ENCODE measurements at regions not wholly inside any gene's neighbourhood (a gene's known extent, or its start where the extent isn't known, plus 50 kb on each side); places are given as distances from the start of the nearest gene placed in this dataset.
"Not testable (repeated sequence)": the region's sequence is repeated elsewhere in the genome, so short reads cannot be mapped to it uniquely, and the experiment has no call there.

DNA sequence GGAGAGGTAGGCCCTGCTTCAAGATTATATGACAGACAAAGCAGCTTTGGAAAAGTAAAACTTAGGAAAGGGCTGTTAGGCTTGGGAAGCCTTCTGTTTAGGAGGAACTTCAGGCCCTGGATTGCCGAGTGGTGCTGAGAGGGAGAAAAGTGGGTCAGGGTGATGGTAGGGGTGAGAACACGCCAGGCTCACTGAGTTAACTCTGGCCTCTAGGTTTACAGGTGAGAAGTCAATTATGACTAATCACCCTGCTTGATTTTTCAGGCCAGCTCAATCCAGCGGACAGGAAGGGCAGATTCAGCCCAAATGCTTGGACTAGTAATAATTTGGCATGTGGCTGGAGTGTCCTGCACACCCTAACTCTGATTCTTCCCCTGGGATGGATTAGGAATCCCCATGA is 365.1 kb upstream of the LMCD1 start:
- H3K36me3 Mint-ChIP-seq = no peaks in the 10 kb centered on the region
- ATAC-seq (peak in 1 of 2 donors; percentile 38), DNase-seq (ENCODE audit: low spot score in 2 of 2) (no peak)
- no peak overlapping the region for H3K27ac Mint-ChIP-seq
- H3K9me3 Mint-ChIP-seq = peaks cover 0 to 5% of the 10 kb centered on the region in 2 donors

DNA sequence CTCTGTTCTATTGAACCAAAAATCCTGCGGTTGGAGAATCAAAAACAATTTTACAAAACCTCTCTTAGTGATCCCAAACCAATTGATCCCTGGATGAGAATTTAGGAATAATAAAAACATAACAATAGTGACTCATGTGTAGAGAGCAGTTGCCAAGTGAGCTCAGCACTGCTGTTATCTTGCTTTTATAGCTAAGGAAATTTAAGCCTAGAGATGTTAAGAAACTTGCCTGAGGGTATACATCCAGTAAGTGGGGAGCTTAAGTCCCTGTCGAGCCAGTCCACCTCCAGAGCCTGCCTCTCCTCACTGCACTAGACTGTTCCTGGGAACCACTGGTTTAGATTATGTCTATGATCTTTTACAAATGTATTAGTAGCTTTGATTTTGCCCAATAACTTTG is 358.4 kb upstream of the LMCD1 start:
- H3K36me3 Mint-ChIP-seq = no peaks in the 10 kb centered on the region

DNA sequence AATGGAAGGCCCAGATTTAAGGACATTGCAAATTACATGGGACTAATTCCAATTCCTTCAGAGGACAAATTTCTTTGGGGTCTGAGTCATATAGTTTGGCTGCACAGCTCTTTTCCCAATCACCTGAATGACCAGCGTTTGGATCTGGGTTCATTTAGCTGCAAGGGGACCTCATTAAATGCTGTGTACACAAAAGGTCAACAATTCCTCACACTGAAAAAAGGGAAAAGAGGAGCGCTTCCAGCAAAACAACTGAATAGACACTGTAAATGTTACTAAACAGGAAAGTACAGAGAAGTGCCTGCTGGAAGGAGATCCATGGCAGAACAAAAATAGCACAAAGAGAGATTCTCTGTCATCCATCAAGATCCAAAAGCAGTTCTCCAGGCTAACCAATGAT is 356.0 kb upstream of the LMCD1 start:
- Mint-ChIP-seq H3K36me3 (no peaks in the 10 kb centered on the region), H3K27ac (no peak overlapping the region), H3K9me3 (peaks cover 0 to 3% of the 10 kb centered on the region in 2 donors)
- DNase-seq (ENCODE audit: low spot score in 2 of 2) = no peak
- no peak for ATAC-seq

More for the DNA sequence above, 358.4 kb upstream of the LMCD1 start:
- Mint-ChIP-seq H3K27ac (no peak overlapping the region), H3K9me3 (peaks cover 0 to 3% of the 10 kb centered on the region in 2 donors)
- no peak for ATAC-seq
- no peak for DNase-seq (ENCODE audit: low spot score in 2 of 2)

DNA sequence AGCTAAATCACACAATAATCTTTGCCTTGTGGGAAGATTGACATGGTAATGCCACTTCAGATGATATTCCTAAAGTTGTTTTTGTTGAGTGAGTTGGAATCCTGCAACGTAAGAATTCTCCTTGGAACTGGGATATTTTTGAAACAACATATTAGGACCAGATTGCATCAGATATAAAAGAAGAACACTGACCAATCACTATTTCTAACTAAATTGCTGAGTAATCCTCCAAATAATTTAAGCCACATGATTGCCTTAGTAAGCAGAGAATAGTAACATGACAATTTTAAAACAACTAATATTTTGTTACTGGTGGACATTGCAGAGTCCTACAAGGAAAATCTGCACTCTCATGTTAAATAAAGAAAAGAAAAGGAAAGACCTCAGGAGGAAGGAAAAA is 353.9 kb upstream of the LMCD1 start:
- DNase-seq (ENCODE audit: low spot score in 2 of 2) (no peak), ATAC-seq (no peak)
- Mint-ChIP-seq H3K27ac (no peak overlapping the region), H3K9me3 (no peaks in the 10 kb centered on the region), H3K36me3 (no peaks in the 10 kb centered on the region)

DNA sequence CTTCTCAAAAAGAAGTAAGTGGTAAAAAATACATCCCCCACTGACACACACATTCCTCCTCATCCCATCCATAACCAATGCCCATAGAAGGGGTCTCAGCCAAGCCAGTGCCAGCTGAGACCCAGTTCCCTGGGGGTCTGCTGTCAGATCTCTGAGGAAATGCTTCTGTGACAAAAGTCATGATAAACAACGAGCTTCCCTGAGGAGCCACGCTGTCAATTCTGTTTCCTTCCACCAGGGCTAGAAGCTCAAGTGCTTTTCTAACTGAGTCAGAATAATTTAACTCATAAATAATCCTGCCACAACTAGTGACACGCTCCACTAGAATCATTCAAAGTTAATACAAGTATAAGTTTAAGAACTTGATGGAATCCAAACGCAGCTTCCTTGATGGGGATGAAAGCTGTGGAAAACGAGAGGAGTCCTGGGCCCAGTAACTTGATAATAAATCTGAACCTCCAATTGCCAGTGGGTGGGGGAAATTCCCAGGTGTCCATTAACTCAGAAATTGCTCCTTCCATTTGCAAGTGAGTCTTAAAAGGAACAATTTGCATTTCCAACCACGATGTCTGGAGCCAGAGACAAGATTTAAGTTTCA is 348.7 kb upstream of the LMCD1 start:
- Mint-ChIP-seq H3K36me3 (no peaks in the 10 kb centered on the region), H3K27ac (no peak overlapping the region), H3K9me3 (no peaks in the 10 kb centered on the region)
- DNase-seq (ENCODE audit: low spot score in 2 of 2) (no peak), ATAC-seq (no peak)

DNA sequence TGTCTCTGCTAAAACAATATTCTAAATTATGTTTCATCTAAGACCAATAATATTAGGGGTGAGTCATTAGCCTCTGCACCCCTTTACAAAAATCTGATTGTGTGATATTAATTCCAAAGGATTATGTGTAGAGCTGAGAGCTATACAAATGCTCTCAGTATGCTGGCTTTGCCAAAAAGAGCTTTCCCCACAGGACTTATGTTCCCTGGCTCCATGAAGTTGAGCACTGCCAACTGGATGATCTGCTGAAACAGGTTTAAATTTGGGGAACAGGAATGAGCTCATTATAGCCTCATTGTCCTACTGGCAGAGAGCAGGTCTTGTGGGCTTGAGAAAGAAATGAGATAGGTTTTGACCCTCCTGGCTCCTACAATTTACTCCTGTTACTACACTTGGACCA is 347.8 kb upstream of the LMCD1 start:
- no peaks in the 10 kb centered on the region for H3K36me3 Mint-ChIP-seq
- ATAC-seq (no peak), DNase-seq (ENCODE audit: low spot score in 2 of 2) (no peak)
- H3K27ac Mint-ChIP-seq = no peak overlapping the region
- no peaks in the 10 kb centered on the region for H3K9me3 Mint-ChIP-seq

DNA sequence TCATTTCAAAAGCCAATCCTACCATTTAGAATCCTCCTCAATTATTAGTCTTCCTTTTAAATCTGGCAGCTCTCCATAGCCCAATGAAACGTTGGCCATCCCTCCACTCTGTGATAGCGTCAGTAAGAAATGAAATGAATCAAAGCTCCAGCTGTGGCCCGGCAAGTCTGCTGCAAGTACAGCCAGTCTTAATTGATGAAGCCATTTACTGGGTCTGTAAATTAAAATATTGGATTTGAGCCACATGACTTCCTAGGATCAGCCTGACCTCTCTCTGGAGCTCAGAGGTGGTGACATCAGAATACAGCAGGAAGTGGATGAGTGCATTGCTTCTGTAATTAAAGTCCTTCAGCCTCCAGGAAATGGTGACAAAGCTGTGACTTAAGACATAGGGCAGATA is 347.0 kb upstream of the LMCD1 start:
- no peak overlapping the region for H3K27ac Mint-ChIP-seq
- ATAC-seq (no peak), DNase-seq (ENCODE audit: low spot score in 2 of 2) (no peak)
- H3K9me3 Mint-ChIP-seq = no peaks in the 10 kb centered on the region
- H3K36me3 Mint-ChIP-seq = no peaks in the 10 kb centered on the region

DNA sequence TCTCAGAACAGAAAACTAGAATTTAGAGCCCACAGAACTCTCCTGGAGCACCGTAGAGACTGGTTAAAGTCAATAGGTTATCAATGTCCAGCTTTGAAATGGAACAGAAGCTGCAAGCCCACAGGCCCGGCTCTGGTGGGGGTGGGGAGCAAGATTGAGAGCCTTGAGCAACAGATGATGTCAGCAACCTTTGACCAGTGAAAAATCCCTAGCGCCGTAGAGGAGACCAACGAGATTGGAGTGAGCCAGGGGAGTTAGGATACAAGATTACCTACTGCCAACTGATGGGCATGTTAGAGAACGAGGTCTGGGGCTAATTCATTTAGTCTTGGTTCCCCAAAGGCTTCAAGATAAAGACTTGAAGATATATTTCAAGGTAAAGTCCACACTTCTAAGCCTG is 345.5 kb upstream of the LMCD1 start:
- no peak overlapping the region for H3K27ac Mint-ChIP-seq
- no peak for DNase-seq (ENCODE audit: low spot score in 2 of 2)
- H3K36me3 Mint-ChIP-seq = no peaks in the 10 kb centered on the region
- no peak for ATAC-seq
- no peaks in the 10 kb centered on the region for H3K9me3 Mint-ChIP-seq

DNA sequence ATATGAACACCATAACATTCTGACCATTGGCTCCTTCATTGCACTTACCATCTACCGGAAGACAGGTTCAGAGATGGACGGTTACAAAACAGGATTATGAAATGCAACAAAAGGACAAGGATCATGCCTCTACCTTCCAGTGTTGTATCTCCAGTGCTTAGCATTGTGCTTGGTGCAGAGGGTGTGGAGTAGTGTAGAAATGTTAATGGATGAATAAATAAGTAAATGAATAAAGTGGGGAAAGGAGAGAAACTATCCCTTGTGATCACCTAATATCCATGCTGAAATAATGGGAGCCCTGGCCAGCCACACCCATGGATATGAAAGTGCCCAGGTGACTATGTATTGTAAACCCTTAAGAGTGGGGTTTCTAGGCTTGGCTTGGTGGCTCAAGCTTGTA is 344.8 kb upstream of the LMCD1 start:
- ATAC-seq = no peak
- DNase-seq (ENCODE audit: low spot score in 2 of 2) = no peak
- H3K9me3 Mint-ChIP-seq = no peaks in the 10 kb centered on the region
- no peaks in the 10 kb centered on the region for H3K36me3 Mint-ChIP-seq
- no peak overlapping the region for H3K27ac Mint-ChIP-seq

DNA sequence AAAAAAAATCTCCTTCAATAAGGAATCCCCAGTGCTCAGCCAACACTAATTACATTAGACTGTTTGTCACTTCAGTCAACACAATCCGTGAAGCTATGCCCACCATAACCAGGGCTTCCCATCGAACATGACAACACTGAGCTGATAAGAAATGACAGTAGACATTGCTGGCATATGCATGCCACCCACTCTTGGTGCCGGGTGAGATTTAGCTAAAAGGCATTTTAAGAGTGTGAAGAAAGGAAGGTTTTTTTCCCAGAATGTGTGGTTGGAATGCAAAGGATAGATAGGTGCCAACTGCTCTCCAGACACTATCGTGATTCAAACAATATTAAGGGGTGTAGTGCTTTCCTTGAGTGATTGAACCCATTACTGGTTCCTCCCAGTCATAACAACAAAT is 344.0 kb upstream of the LMCD1 start:
- no peak for ATAC-seq
- no peaks in the 10 kb centered on the region for H3K36me3 Mint-ChIP-seq
- H3K27ac Mint-ChIP-seq = no peak overlapping the region
- DNase-seq (ENCODE audit: low spot score in 2 of 2) = no peak
- H3K9me3 Mint-ChIP-seq = no peaks in the 10 kb centered on the region

DNA sequence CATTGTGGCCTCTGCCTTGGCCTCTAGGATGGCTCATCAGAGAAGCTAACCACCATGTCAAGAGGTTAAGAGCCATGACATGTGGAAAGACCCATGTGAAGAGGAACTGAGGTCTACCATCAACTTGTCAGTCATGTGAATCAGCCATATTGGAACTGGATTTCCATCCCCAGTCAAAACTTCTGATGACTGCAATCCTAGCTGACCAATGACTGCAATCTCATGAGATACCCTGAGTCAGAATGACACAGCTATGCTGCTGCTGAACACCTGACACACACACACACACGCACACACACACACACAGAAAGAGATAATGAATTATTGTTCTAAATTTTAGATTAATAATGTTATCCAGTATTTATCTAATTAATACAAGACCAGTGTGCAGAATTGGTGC is 337.5 kb upstream of the LMCD1 start:
- peak in 1 of 2 donors; percentile 20 for ATAC-seq
- no peaks in the 10 kb centered on the region for H3K36me3 Mint-ChIP-seq
- H3K9me3 Mint-ChIP-seq = peaks cover 0 to 11% of the 10 kb centered on the region in 2 donors
- H3K27ac Mint-ChIP-seq = no peak overlapping the region
- no peak for DNase-seq (ENCODE audit: low spot score in 2 of 2)

DNA sequence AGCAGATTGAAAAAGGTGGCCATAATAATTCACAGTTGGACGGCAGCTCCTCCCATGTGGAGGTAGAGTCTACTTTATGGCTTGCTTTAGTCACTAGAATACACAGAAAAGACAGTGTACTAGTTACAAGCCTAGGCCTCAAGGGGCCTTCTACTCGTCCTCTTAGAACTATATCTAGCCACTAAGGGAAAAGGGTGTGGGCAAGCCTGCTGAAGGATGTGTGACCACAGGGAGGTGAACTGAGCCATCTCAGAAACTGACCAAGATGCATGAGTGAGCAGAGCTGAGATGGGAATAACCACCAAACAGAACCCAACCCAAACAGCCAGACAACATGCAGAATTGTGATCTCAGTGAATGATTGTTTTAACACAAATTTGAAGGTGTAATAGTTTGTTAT is 335.6 kb upstream of the LMCD1 start:
- no peaks in the 10 kb centered on the region for H3K36me3 Mint-ChIP-seq
- H3K27ac Mint-ChIP-seq = no peak overlapping the region
- ATAC-seq (no peak), DNase-seq (ENCODE audit: low spot score in 2 of 2) (no peak)
- H3K9me3 Mint-ChIP-seq = peaks cover 0 to 11% of the 10 kb centered on the region in 2 donors

DNA sequence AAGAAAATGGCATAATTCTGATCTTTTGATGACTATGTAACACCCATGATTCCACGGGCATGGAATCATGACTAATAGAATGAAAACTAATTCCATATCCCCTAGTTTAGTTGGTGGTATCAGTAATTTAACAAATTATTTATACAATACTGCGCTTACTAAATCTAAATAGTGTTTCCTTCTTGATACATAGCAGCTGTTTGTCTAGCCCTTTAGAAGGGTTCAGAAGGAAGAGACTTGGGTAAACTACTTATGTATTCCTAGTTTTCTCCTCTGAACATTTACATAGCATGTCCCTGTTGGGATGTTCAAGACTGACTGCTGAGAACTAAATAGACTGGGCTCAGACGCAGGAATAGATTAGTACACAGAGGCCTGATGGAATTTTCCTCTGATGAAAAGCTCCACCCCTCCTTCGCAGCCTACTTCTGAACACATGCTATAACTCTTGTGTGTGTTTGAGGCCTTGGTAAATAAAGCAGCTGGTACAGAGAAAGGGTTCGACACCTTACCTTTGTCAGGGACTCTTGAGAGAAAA is 330.6 kb upstream of the LMCD1 start:
- H3K36me3 Mint-ChIP-seq = no peaks in the 10 kb centered on the region
- H3K9me3 Mint-ChIP-seq = peaks cover 0 to 7% of the 10 kb centered on the region in 2 donors
- ATAC-seq (no peak), DNase-seq (ENCODE audit: low spot score in 2 of 2) (no peak)
- H3K27ac Mint-ChIP-seq = no peak overlapping the region

DNA sequence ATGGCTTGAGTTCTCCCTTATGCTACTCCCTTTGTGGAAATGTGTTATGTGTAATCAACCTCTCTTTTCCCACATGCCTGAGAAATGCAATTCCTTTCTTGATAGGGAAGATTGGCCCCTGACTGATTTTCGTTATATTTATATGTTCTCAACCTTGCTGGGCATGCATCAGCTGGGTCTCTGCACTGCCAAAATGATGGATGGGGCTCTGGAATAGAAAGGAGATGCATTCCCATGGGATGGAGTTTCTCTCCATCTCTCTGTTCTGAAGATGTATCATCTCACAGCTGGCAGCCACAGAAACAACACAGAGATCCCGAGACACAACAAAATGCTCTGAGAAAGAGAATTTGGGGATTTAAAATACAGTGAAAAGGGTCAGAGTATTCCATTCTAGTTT is 327.7 kb upstream of the LMCD1 start:
- ATAC-seq (no peak), DNase-seq (ENCODE audit: low spot score in 2 of 2) (no peak)
- no peaks in the 10 kb centered on the region for H3K9me3 Mint-ChIP-seq
- no peaks in the 10 kb centered on the region for H3K36me3 Mint-ChIP-seq
- H3K27ac Mint-ChIP-seq = no peak overlapping the region

DNA sequence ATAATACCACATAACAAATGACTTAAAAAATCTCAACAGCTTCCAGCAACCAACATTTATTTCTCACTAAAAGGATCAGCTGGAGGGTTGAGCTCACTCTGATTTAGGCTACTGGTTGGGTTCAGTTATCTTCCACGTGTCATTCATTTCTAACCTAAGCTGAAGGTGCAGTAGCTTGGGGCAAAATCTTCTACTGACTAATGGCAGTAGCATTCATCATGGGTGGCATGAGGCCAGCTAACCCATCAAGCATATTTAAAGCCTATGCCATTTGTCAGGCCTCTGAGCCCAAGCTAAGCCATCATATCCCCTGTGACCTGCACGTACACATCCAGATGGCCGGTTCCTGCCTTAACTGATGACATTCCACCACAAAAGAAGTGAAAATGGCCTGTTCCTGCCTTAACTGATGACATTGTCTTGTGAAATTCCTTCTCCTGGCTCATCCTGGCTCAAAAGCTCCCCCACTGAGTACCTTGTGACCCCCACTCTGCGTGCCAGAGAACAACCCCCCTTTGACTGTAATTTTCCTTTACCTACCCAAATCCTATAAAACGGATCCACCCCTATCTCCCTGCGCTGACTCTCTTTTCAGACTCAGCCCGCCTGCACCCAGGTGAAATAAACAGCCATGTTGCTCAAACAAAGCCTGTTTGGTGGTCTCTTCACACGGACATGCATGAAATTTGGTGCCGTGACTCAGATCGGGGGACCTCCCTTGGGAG is 324.7 kb upstream of the LMCD1 start:
- not testable (repeated sequence) for ATAC-seq; H3K36me3 Mint-ChIP-seq; H3K27ac Mint-ChIP-seq; DNase-seq (ENCODE audit: low spot score in 2 of 2); H3K9me3 Mint-ChIP-seq

DNA sequence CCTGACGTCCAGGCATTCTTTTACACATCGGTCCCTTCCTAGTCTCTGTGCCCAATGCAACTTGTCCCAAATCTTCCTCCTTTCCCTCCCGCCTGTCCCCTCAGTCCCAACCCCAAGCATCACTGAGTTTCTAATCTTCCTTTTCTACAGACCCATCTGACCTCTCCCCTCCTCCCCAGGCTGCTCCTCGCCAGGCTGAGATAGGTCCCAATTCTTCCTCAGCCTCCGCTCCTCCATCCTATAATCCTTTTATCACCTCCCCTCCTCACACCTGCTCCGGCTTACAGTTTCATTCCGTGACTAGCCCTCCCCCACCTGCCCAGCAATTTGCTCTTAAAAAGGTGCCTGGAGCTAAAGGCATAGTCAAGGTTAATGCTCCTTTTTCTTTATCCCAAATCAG is 323.1 kb upstream of the LMCD1 start:
- not testable (repeated sequence) for H3K36me3 Mint-ChIP-seq; H3K9me3 Mint-ChIP-seq; ATAC-seq; DNase-seq (ENCODE audit: low spot score in 2 of 2)
- peak overlapping the region in 1 of 2 donors; percentile 70 for H3K27ac Mint-ChIP-seq

DNA sequence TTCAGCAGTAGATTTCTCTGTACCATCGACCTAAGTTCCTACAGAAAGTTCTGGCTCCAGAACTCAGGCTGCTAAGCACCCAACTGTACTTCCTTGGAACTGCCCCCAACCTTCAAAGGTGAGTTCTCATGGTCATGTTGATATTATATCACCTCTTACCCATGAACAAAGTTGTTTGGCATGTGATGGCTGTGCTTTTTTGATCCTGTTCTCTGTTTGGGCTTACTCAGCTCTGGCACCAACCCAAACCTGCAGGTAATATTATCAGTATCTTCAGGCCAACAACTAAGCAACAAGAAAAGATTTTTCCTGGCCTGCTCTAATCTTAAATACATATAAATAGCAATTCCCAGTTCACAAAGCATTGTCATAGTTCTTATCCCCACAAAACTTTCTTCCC is 318.7 kb upstream of the LMCD1 start:
- DNase-seq (ENCODE audit: low spot score in 2 of 2) (no peak), ATAC-seq (no peak)
- no peaks in the 10 kb centered on the region for H3K36me3 Mint-ChIP-seq
- no peaks in the 10 kb centered on the region for H3K9me3 Mint-ChIP-seq
- no peak overlapping the region for H3K27ac Mint-ChIP-seq

DNA sequence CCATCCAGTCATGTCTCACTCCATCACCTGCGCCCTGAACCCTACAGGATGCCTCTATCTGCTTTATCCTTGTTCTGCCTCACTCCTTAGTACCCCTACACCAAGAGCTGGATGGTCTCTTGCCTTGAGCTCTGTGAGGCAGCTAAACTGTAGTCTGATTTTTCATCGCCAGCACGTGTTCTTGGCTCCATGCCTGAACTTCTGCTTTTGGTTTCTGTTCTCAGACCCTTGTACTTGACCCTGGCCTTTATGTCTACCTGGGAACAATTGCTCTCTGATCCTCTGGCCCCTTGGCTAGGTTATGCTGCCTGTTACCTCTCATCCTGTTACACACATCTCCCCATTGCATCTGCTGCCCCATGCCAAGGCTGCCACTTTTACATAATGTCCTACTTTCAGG is 318.0 kb upstream of the LMCD1 start:
- Mint-ChIP-seq H3K9me3 (no peaks in the 10 kb centered on the region), H3K27ac (no peak overlapping the region), H3K36me3 (no peaks in the 10 kb centered on the region)
- DNase-seq (ENCODE audit: low spot score in 2 of 2) (no peak), ATAC-seq (no peak)

Data from activated naive CD4-positive, alpha-beta T cell treated with anti-CD3 and anti-CD28 coated beads, Interleukin-2, amount 50 U/mL, for 72 hours (primary cell).